G401 (cell line): ENCODE measurements at regions not wholly inside any gene's neighbourhood (a gene's known extent, or its start where the extent isn't known, plus 50 kb on each side); places are given as distances from the start of the nearest gene placed in this dataset.
"Not testable (repeated sequence)": the region's sequence is repeated elsewhere in the genome, so short reads cannot be mapped to it uniquely, and the experiment has no call there.

Source experiments
- DNase-seq: peaks from one replicate; pipeline ENCODE4 v3.0.0-alpha.2; 2015; ENCODE audit warnings: low spot score
- in situ Hi-C: cut with HindIII; loops from 2 replicates; pipeline ENCODE4 v1.10.0; 2016; ENCODE audit warnings: low sequenced_read_pairs, mixed read lengths

- DNase-seq: no peak
- in situ Hi-C loops: no loop called here
Measured at GRCh38 chr3:109644746-109645145, 307.4 kb upstream of the DPPA4 start.

GRCh38 chr3:109648027-109648426 lies 310.7 kb upstream of the DPPA4 start:
- in situ Hi-C loops: no loop called here
- DNase-seq: no peak

- in situ Hi-C loops: no loop called here
- no peak for DNase-seq
Measured at GRCh38 chr3:109656225-109656624, 318.9 kb upstream of the DPPA4 start.

DNA sequence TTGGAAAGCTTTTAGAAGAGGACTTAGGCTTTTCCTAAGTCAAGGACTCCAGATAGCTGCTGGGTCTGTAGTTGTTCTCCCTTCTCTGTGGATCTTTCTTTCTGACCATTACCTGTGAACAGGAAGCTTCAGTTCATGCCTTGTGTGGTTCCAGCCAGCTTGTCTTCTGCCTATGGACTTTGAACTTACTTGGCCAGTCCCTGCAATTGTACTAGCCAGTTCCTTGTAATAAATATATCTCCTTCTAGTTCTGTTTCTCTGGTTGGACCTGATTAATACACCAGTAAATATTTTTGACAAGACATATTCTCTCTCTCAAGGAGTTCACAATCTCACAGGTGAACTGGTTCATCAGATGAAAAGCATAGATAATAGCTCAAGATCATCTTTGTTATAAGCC lies 341.3 kb upstream of the DPPA4 start:
- in situ Hi-C loops: no loop called here
- DNase-seq: no peak

DNA sequence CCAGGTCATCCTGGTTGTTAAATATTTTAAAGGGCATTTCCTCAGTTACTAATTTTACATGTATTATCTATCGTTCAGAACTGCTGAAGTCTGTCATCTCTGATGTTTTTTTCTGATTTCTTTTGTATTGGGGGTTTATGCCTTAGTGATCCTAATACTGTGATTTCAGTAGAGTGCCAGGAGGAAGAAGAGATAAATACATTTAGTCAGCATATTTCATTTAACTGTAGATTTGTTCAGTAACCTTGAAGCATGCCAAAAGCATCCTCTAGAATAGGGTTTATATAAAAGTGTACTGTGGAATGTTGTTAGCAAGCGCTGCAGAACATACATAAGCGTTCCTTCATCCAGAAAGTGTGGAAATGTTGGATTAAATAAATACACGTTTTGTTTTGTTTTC lies 342.3 kb upstream of the DPPA4 start:
- in situ Hi-C loops: no loop called here
- DNase-seq: no peak

- in situ Hi-C loops: no loop called here
- DNase-seq: no peak
Measured at GRCh38 chr3:109683746-109684145, 346.4 kb upstream of the DPPA4 start.

DNA sequence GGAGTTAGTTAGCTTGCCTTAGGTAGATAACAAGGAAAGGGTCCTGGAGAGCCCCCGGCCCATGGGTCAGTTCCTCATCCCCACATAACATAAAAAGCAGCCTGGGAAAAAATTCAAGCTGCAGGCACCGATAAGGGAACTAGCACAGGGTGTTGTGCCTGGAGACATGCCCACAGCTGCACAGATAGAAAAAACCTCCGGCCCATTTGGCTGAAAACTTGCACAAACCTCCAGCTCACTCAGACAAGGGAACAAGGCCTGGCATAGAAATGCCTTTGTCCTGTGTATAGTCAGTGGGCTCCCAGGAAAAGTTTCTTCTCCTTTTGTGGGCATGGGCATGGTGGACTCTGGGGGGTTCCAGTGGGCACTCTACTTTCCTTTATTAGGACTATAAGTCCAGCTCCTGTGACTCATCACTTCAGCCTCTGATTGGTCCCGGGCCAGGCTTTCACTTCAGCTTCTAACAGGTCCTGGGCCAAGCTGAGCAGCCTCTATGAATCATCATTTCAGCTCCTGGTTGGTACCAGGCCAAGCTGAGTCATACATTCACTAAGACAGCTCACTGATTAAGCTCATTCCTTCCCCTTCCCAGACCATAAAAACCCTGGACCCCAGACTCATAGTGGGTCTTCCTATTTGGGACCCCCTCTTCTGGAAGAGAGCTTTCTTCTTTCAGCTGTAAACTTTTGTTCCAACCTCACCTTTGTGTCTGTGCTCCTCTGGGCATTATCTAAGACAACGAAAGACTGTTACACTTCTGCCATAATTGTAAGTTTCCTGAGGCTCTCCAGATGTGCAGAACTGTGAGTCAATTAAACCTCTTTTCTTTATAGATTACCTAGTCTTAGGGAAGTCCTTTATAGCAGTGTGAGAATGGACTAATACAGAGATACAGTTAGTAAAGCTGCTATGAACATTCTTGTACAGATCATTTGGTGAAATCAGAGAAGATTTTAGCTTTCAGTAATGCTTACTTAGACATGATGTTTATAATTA lies 348.0 kb upstream of the DPPA4 start:
- in situ Hi-C loops: no loop called here
- no peak for DNase-seq

GRCh38 chr3:109687626-109688025 lies 350.3 kb upstream of the DPPA4 start:
- in situ Hi-C loops: no loop called here
- no peak for DNase-seq

DNA sequence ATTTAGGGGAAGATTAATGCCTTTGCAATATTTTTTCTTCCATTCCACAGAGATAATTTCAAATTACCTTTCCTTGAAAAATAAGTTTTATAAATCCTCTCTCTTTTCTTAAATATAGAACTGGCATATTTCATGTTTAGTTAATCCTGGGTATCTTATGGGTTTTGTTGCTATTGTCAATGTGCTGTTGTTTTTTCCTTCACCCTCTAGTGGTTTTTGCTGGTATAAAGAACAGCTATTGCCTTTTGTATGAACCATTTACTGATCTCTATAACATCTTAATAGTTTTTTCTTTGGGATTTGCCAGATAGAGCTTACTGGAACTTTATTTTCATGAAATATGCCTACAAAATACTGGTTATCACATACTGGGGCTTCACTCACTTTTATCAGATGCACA lies 359.6 kb upstream of the DPPA4 start:
- in situ Hi-C loops: no loop called here
- DNase-seq: no peak

DNA sequence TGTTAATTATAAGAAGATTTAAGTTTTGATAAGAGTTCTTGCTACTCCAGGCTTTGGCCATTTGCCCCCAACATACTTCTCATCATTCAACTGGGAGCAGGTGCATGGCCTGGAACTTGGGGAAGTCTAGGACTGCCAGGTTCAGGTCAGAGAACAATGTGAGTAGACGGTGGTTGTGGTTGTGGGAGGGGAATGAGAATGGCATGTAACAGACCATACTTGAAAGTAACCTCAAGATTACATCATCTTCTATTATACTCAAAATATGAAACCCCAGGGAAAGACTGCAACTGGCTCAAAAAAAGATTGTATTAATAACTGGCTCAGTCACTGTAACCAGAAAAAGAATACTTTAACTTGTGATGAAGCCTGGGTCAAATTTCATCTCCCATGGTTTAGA lies 364.9 kb upstream of the DPPA4 start:
- no peak for DNase-seq
- in situ Hi-C loops: no loop called here

- in situ Hi-C loops: no loop called here
- no peak for DNase-seq
Measured at GRCh38 chr3:109702976-109703375, 365.6 kb upstream of the DPPA4 start.

DNA sequence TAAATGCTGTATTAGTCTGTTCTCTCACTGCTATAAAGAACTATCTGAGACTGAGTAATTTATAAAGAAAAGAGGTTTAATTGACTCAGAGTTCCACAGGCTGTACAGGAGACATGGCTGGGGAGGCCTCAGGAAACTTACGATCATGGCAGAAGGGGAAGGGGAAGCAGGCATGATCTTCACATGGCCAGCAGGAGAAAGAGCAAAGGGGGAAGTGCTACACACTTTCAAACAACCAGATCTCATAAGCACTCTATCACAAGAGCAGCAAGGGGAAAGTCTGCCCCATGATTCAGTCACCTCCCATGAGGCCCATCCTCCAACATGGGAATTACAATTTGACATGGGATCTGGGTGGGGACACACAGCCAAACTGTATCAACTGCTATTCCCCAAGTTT lies 367.8 kb upstream of the DPPA4 start:
- DNase-seq, in situ Hi-C loops: not testable (repeated sequence)

- in situ Hi-C loops: no loop called here
- DNase-seq: no peak
Measured at GRCh38 chr3:109707617-109708016, 370.3 kb upstream of the DPPA4 start.

- in situ Hi-C loops: no loop called here
- DNase-seq: no peak
Measured at GRCh38 chr3:109713288-109713687, 375.9 kb upstream of the DPPA4 start.

DNA sequence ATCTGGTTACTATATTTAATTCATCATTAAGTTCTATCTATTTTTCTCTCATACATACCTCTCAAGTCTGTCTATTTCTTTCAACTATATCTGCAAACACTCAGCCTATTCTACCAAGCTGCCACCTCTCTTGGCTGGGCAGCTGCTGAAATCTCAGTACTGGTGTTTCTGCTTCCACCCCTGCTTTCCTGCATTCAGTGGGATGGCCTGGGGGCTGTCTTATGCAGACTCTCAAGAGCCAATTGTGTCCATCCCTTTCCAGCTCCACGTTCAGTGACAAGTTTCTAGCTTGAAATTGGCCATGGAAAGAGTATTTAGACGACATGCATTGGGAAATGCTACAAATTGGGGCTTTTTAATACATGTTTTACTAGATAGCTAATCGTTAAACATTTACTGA lies 378.4 kb upstream of the DPPA4 start:
- DNase-seq: no peak
- in situ Hi-C loops: no loop called here

GRCh38 chr3:109718850-109719249 lies 381.5 kb upstream of the DPPA4 start:
- in situ Hi-C loops: no loop called here
- no peak for DNase-seq

GRCh38 chr3:109728861-109729494 lies 391.6 kb upstream of the DPPA4 start:
- no peak for DNase-seq
- in situ Hi-C loops: no loop called here

GRCh38 chr3:109731639-109732473 lies 394.5 kb upstream of the DPPA4 start:
- in situ Hi-C loops: no loop called here
- DNase-seq: peak; percentile 6

DNA sequence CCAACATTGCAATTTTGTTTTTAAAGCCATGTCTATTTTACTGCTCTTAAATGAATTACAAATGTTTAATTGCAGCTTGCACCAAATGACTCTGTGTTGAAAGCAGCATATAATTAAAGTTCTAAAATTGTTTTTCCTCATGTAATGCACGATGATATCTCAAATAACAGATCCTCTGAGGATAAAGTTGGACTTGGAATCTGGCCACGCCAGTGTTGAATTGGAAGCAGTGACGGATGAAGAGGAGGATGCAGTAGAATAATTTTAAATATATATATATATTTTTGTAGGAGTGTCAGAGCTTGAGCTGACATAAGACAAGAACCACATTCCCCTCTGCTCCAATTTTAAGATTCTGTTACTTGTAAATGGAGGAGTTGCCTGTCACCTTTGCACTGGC lies 406.6 kb upstream of the DPPA4 start:
- DNase-seq: no peak

DNA sequence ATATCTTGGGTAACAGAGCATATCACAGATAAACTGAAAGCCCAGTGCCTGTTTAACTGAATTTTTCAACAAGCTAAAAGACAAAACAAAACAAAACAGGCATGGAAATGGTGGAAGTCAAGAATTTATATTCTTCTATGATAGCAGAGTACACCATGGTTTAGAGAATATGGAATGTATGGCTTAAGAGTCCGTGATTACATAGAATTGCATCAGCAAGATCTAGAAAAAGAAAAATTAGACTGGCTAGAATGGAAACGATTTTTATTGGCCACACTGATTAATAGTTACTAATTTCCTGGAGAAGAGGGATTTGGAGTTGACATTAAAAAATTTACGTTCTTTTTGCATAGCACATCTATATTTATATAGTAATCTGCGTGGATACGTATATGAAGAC lies 435.2 kb upstream of the DPPA4 start:
- in situ Hi-C loops: no loop called here
- DNase-seq: no peak

More for the DNA sequence above, 406.6 kb upstream of the DPPA4 start:
- in situ Hi-C loops: no loop called here
